ENCODE measurements at regions not wholly inside any gene's neighbourhood (a gene's known extent, or its start where the extent isn't known, plus 50 kb on each side); places are given as distances from the start of the nearest gene placed in this dataset.

GRCh38 chr2:16105669-16106281 lies 165.4 kb downstream of the MYCN start:
- no peak overlapping the region for H3K27ac Mint-ChIP-seq
- no peaks in the 10 kb centered on the region for H3K27me3 Mint-ChIP-seq
- Histone ChIP-seq H3K4me3 (ENCODE audit: low read length) (no peak overlapping the region), H3K9me3 (ENCODE audit: control insufficient read depth in 1 of 2, insufficient read depth in 1 of 2, low read length in 2 of 2) (no peaks in the 10 kb centered on the region), H3K27me3 (ENCODE audit: control insufficient read depth in 1 of 2, insufficient read depth in 2 of 2, low read length in 2 of 2) (no peaks in the 10 kb centered on the region), H3K27ac (ENCODE audit: low read depth in 1 of 2, low read length in 2 of 2) (no peak overlapping the region), H3K4me1 (ENCODE audit: insufficient read depth, low read length) (no peaks in the 10 kb centered on the region), H3K36me3 (ENCODE audit: insufficient read depth, low read length) (no peaks in the 10 kb centered on the region)
- no peaks in the 10 kb centered on the region for H3K9me3 Mint-ChIP-seq
- no peak for DNase-seq
- ChIA-PET CTCF (no interaction called here), POLR2A (no interaction called here)
- ATAC-seq (ENCODE audit: poor library complexity), result no peak
- intact Hi-C loops (cut with DNase I, micrococcal nuclease), result no loop called here
- no peak for TF ChIP-seq CTCF (IDR thresholded peaks at IDR 0.05)
- no peaks in the 10 kb centered on the region for H3K4me1 Mint-ChIP-seq (ENCODE audit: low read depth)
- H3K4me3 Mint-ChIP-seq, result no peak overlapping the region
- H3K36me3 Mint-ChIP-seq (ENCODE audit: low read depth), result no peaks in the 10 kb centered on the region

GRCh38 chr2:16104949-16105668 lies 164.8 kb downstream of the MYCN start:
- no peaks in the 10 kb centered on the region for H3K36me3 Mint-ChIP-seq (ENCODE audit: low read depth)
- H3K4me3 Mint-ChIP-seq, result no peak overlapping the region
- no peaks in the 10 kb centered on the region for H3K4me1 ChIP-seq (ENCODE audit: insufficient read depth, low read length)
- no peak overlapping the region for H3K4me3 ChIP-seq (ENCODE audit: low read length)
- intact Hi-C loops (cut with DNase I, micrococcal nuclease), result no loop called here
- CTCF ChIA-PET, result no interaction called here
- DNase-seq, result no peak
- POLR2A ChIA-PET, result no interaction called here
- no peaks in the 10 kb centered on the region for H3K9me3 ChIP-seq (ENCODE audit: control insufficient read depth in 1 of 2, insufficient read depth in 1 of 2, low read length in 2 of 2)
- H3K4me1 Mint-ChIP-seq (ENCODE audit: low read depth), result no peaks in the 10 kb centered on the region
- no peak for ATAC-seq (ENCODE audit: poor library complexity)
- H3K27me3 ChIP-seq (ENCODE audit: control insufficient read depth in 1 of 2, insufficient read depth in 2 of 2, low read length in 2 of 2), result no peaks in the 10 kb centered on the region
- H3K27me3 Mint-ChIP-seq, result no peaks in the 10 kb centered on the region
- no peaks in the 10 kb centered on the region for H3K9me3 Mint-ChIP-seq
- no peak for TF ChIP-seq CTCF (IDR thresholded peaks at IDR 0.05)
- H3K27ac Mint-ChIP-seq, result no peak overlapping the region
- H3K27ac ChIP-seq (ENCODE audit: low read depth in 1 of 2, low read length in 2 of 2), result no peak overlapping the region
- H3K36me3 ChIP-seq (ENCODE audit: insufficient read depth, low read length), result no peaks in the 10 kb centered on the region

- ChIA-PET CTCF (no interaction called here), POLR2A (no interaction called here)
- Histone ChIP-seq H3K27ac (ENCODE audit: low read depth in 1 of 2, low read length in 2 of 2) (no peak overlapping the region), H3K27me3 (ENCODE audit: control insufficient read depth in 1 of 2, insufficient read depth in 2 of 2, low read length in 2 of 2) (no peaks in the 10 kb centered on the region), H3K4me3 (ENCODE audit: low read length) (no peak overlapping the region), H3K9me3 (ENCODE audit: control insufficient read depth in 1 of 2, insufficient read depth in 1 of 2, low read length in 2 of 2) (no peaks in the 10 kb centered on the region), H3K4me1 (ENCODE audit: insufficient read depth, low read length) (no peaks in the 10 kb centered on the region), H3K36me3 (ENCODE audit: insufficient read depth, low read length) (no peaks in the 10 kb centered on the region)
- no peak for TF ChIP-seq CTCF (IDR thresholded peaks at IDR 0.05)
- H3K27ac Mint-ChIP-seq, result no peak overlapping the region
- no peaks in the 10 kb centered on the region for H3K4me1 Mint-ChIP-seq (ENCODE audit: low read depth)
- no peak for ATAC-seq (ENCODE audit: poor library complexity)
- DNase-seq, result no peak
- H3K4me3 Mint-ChIP-seq, result no peak overlapping the region
- H3K9me3 Mint-ChIP-seq, result no peaks in the 10 kb centered on the region
- H3K27me3 Mint-ChIP-seq, result no peaks in the 10 kb centered on the region
- intact Hi-C loops (cut with DNase I, micrococcal nuclease), result no loop called here
- H3K36me3 Mint-ChIP-seq (ENCODE audit: low read depth), result no peaks in the 10 kb centered on the region
Observed at GRCh38 chr2:16104315-16104948, 164.1 kb downstream of the MYCN start.
